AG09319 (cell line): ENCODE measurements at regions not wholly inside any gene's neighbourhood (a gene's known extent, or its start where the extent isn't known, plus 50 kb on each side); places are given as distances from the start of the nearest gene placed in this dataset.

Experiments
- DNase-seq: peaks from one replicate; pipeline ENCODE4 v3.0.0-alpha.2; 2010; ENCODE audit warnings: low read depth; ENCODE audit errors: extremely low read depth
- CTCF ChIP-seq: IDR thresholded peaks from 2 replicates; pipeline ENCODE4 v1.5.1; 2011; ENCODE audit warnings: low read depth, mild to moderate bottlenecking, inconsistent platforms, low read length, moderate library complexity

- no peak for DNase-seq
- no peak for TF ChIP-seq CTCF
Measured at GRCh38 chr2:235148201-235149170, 196.7 kb downstream of the SH3BP4 start.

- no peak for TF ChIP-seq CTCF
Measured at GRCh38 chr2:235149240-235149659, 197.4 kb downstream of the SH3BP4 start.

GRCh38 chr2:235149736-235150135 lies 197.9 kb downstream of the SH3BP4 start:
- no peak for DNase-seq
- TF ChIP-seq CTCF: no peak

More at GRCh38 chr2:235149240-235149659, 197.4 kb downstream of the SH3BP4 start:
- no peak for DNase-seq

- TF ChIP-seq CTCF: no peak
- DNase-seq: no peak
Measured at GRCh38 chr2:235151152-235151551, 199.3 kb downstream of the SH3BP4 start.

- no peak for DNase-seq
- no peak for TF ChIP-seq CTCF
Measured at GRCh38 chr2:235155163-235155562, 203.3 kb downstream of the SH3BP4 start.

- DNase-seq: no peak
- no peak for TF ChIP-seq CTCF
Measured at GRCh38 chr2:235156055-235156454, 204.2 kb downstream of the SH3BP4 start.

GRCh38 chr2:235157746-235158482 lies 206.1 kb downstream of the SH3BP4 start:
- TF ChIP-seq CTCF: no peak
- no peak for DNase-seq
